GM12878 (cell line): ENCODE measurements at regions not wholly inside any gene's neighbourhood (a gene's known extent, or its start where the extent isn't known, plus 50 kb on each side); places are given as distances from the start of the nearest gene placed in this dataset.

Experiments
- ATAC-seq: fragments of 200-7000 bp; cut with Tn5 transposase; 3 replicates; pipeline ENCODE4 v1.9.1; 2020; ENCODE audit warnings: mild to moderate bottlenecking, moderate library complexity
- BruUV-seq: library from RNA; stranded (reverse); fragments of 400-500 nt; replicated peaks from 2 replicates; lab custom pipeline; 2021; lab: Mats Ljungman, UMichigan
- CTCF ChIA-PET: fragments of 300-600 bp; sonication (Branson Sonifier 250); formaldehyde crosslinking; extraction: SDS; loops from one replicate; lab custom pipeline; 2021; ENCODE audit warnings: inconsistent platforms; lab: Yijun Ruan, JAX
- POLR2A ChIA-PET: fragments of 350-600 bp; formaldehyde crosslinking; extraction: SDS; loops from one replicate; lab custom pipeline; 2021; ENCODE audit warnings: inconsistent platforms; lab: Charles Lee
- RAD21 ChIA-PET: fragments of 300-600 bp; sonication (Branson Sonifier 250); formaldehyde crosslinking; loops from one replicate; lab custom pipeline; 2023; ENCODE audit warnings: antibody characterized with exemption; ENCODE audit not compliant: unreplicated experiment; lab: Charles Lee
- SMC1A ChIA-PET: fragments of 300-600 bp; sonication (Branson Sonifier 250); formaldehyde crosslinking; loops from one replicate; lab custom pipeline; 2023; ENCODE audit not compliant: unreplicated experiment, uncharacterized antibody; lab: Charles Lee
- DNase-seq: peaks from one replicate; pipeline ENCODE4 v3.0.0-alpha.2; 2011; ENCODE audit warnings: low read depth, low spot score
- FAIRE-seq: peaks from 3 replicates; lab custom pipeline; 2011; peaks lifted over from hg19 to GRCh38; lab: Jason Lieb, UNC
- H2AFZ ChIP-seq: 2 replicates; pipeline ENCODE4 v1.6.0; 2011; ENCODE audit warnings: low read depth, low read length, control low read depth; ENCODE audit not compliant: control insufficient read depth
- H3K27ac ChIP-seq: 2 replicates; pipeline ENCODE4 v1.5.1; 2011; ENCODE audit warnings: control low read depth; ENCODE audit not compliant: control insufficient read depth, insufficient read depth
- H3K27me3 ChIP-seq, 2 experiments: replicated peaks in 1 of 2; 2 replicates each; pipeline versions ENCODE4 v1.6.0 to v1.6.1; 2011; ENCODE audit warnings: low read length in 1 of 2; ENCODE audit not compliant: control insufficient read depth in 2 of 2, insufficient read depth in 2 of 2
- H3K36me3 ChIP-seq, 2 experiments: 2 replicates each; pipeline ENCODE4 v1.5.1; 2011; ENCODE audit warnings: low read length in 1 of 2; ENCODE audit not compliant: control insufficient read depth in 2 of 2, insufficient read depth in 2 of 2
- H3K4me1 ChIP-seq: 2 replicates; pipeline ENCODE4 v1.6.1; 2011; ENCODE audit warnings: mild to moderate bottlenecking, low read length, moderate library complexity, mixed read lengths; ENCODE audit not compliant: control insufficient read depth, insufficient read depth
- H3K4me2 ChIP-seq: 2 replicates; pipeline ENCODE4 v1.6.0; 2011; ENCODE audit warnings: control low read depth; ENCODE audit not compliant: control insufficient read depth, insufficient read depth
- H3K4me3 ChIP-seq: fragments of 200-600 bp; sonication (generic); 2 replicates; pipeline ENCODE4 v1.5.1; 2016
- H3K79me2 ChIP-seq: 2 replicates; pipeline ENCODE4 v1.6.0; 2011; ENCODE audit warnings: low read length; ENCODE audit not compliant: control insufficient read depth, insufficient read depth
- H3K9ac ChIP-seq: 2 replicates; pipeline ENCODE4 v1.8.0; 2011; ENCODE audit warnings: low read length, control low read depth, mixed read lengths; ENCODE audit not compliant: control insufficient read depth, insufficient read depth
- H3K9me3 ChIP-seq: replicated peaks from 3 replicates; pipeline ENCODE4 v1.5.1; 2011; ENCODE audit warnings: mild to moderate bottlenecking, low read length; ENCODE audit not compliant: control insufficient read depth, insufficient read depth
- H4K20me1 ChIP-seq: 2 replicates; pipeline ENCODE4 v1.6.0; 2011; ENCODE audit not compliant: control insufficient read depth, insufficient read depth
- ASH2L ChIP-seq: fragments of 300-600, 200-600 bp; sonication (generic); IDR thresholded peaks from 2 replicates; pipeline ENCODE4 v1.6.1; 2017; ENCODE audit warnings: low read depth, mild to moderate bottlenecking, borderline replicate concordance
- CBX3 ChIP-seq: fragments of 200-600 bp; sonication (generic); IDR thresholded peaks from 2 replicates; pipeline ENCODE4 v1.6.1; 2016; ENCODE audit warnings: low read depth, borderline replicate concordance
- CHD1 ChIP-seq: IDR thresholded peaks from 2 replicates; pipeline ENCODE4 v1.6.1; 2012; ENCODE audit warnings: low read depth, low read length, improper control_type of control experiment
- E2F8 ChIP-seq: fragments of 450-650 bp; IDR thresholded peaks from 2 replicates; pipeline ENCODE4 v1.6.1; 2018; ENCODE audit warnings: mild to moderate bottlenecking, low read depth, moderate library complexity; ENCODE audit not compliant: partially characterized antibody
- MXI1 ChIP-seq: fragments of 150-350 bp; IDR thresholded peaks from 2 replicates; pipeline ENCODE4 v1.6.1; 2011; ENCODE audit warnings: low read depth, mild to moderate bottlenecking, inconsistent platforms, low read length, improper control_type of control experiment
- PAX8 ChIP-seq: fragments of 450-650 bp; IDR thresholded peaks from 2 replicates; pipeline ENCODE4 v1.6.1; 2017; ENCODE audit warnings: mild to moderate bottlenecking, moderate library complexity
- SUPT20H ChIP-seq: IDR thresholded peaks from 2 replicates; pipeline ENCODE4 v1.6.1; 2011; ENCODE audit warnings: low read depth, mild to moderate bottlenecking, low read length, moderate library complexity, borderline replicate concordance; ENCODE audit not compliant: control insufficient read depth
- ZBTB33 ChIP-seq: fragments of 450-650 bp; IDR thresholded peaks from 2 replicates; pipeline ENCODE4 v1.6.1; 2017; ENCODE audit warnings: mild to moderate bottlenecking
- WGBS: methylation state at CpG from one replicate; pipeline ENCODE4 v1.1.6; 2016; ENCODE audit warnings: low lambda C conversion rate; ENCODE audit not compliant: insufficient replicate concordance, insufficient coverage; ENCODE audit errors: missing lambda C conversion rate; 5-methylcytosine and 5-hydroxymethylcytosine counted together
- in situ Hi-C: fragments of 300-500 bp; cut with MboI; formaldehyde crosslinking; loops from 9 replicates; pipeline ENCODE4 v1.14.3; 2018; ENCODE audit warnings: mixed read lengths
- intact Hi-C: fragments of 100-400 bp; cut with micrococcal nuclease; formaldehyde crosslinking; loops from one replicate; pipeline ENCODE4 v1.14.2; 2022; ENCODE audit not compliant: unreplicated experiment
- TF ChIP-seq, protein P1 (sequence below): fragments of 450-650 bp; IDR thresholded peaks from 2 replicates; pipeline ENCODE4 v1.6.1; 2017; ENCODE audit warnings: antibody characterized with exemption, mild to moderate bottlenecking, moderate library complexity

GRCh38 chr4:30117433-30117832, 602.7 kb upstream of the PCDH7 start:
- intact Hi-C loops (no loop called here), in situ Hi-C loops (no loop called here)
- RAD21 ChIA-PET: no interaction called here
- Histone ChIP-seq H3K4me1 (no peaks in the 10 kb centered on the region), H3K9me3 (no peaks in the 10 kb centered on the region), H2AFZ (no peak overlapping the region), H3K4me3 (no peak overlapping the region), H3K4me2 (no peak overlapping the region), H3K27ac (no peak overlapping the region), H3K9ac (no peak overlapping the region), H4K20me1 (no peaks in the 10 kb centered on the region), H3K36me3 (no peaks in the 10 kb centered on the region), H3K79me2 (no peaks in the 10 kb centered on the region), H3K27me3 (no peaks in the 10 kb centered on the region)
- TF ChIP-seq CHD1: no peak
- SMC1A ChIA-PET: no interaction called here
- DNase-seq (no peak), FAIRE-seq (no peak), ATAC-seq (no peak)
- CTCF ChIA-PET: no interaction called here
- 8% methylated on average over 3 of the region's 3 CpGs for WGBS
- POLR2A ChIA-PET: no interaction called here
- BruUV-seq: no TSS peak

DNA sequence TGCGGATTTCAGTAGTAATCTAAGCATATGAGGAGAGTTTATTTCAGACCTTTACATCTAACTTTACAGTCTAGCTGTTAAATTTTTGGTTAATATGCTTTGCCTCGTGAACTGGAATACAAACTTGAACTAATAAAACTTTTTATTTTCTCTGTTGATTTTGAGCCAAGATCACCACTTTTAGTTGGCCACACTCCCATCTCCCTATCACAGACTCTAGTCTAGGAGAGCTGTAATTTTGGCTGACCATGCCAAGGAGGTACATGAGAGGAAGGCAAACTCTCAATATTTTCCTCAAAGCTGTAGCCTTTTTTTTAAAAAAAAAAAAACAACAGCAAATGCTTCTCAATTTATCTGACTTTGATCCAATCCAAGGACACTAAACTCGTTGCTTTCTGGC, 597.5 kb upstream of the PCDH7 start:
- DNase-seq (no peak), ATAC-seq (no peak), FAIRE-seq (no peak)
- Histone ChIP-seq H3K27me3 (no peaks in the 10 kb centered on the region), H3K9ac (no peak overlapping the region), H2AFZ (no peak overlapping the region), H3K4me2 (no peak overlapping the region), H3K36me3 (no peaks in the 10 kb centered on the region), H3K79me2 (no peaks in the 10 kb centered on the region), H3K4me1 (no peaks in the 10 kb centered on the region), H4K20me1 (no peaks in the 10 kb centered on the region), H3K4me3 (no peak overlapping the region), H3K27ac (no peak overlapping the region), H3K9me3 (no peaks in the 10 kb centered on the region)
- ChIA-PET CTCF (no interaction called here), POLR2A (no interaction called here), RAD21 (no interaction called here), SMC1A (no interaction called here)
- intact Hi-C loops (no loop called here), in situ Hi-C loops (no loop called here)
- WGBS: 0% methylated on average over 3 of the region's 3 CpGs
- no TSS peak for BruUV-seq
- no peak for TF ChIP-seq PAX8
- TF ChIP-seq ASH2L: no peak
- TF ChIP-seq ZBTB33: no peak
- TF ChIP-seq MXI1: no peak
- no peak for TF ChIP-seq CBX3
- TF ChIP-seq, protein P1, sequence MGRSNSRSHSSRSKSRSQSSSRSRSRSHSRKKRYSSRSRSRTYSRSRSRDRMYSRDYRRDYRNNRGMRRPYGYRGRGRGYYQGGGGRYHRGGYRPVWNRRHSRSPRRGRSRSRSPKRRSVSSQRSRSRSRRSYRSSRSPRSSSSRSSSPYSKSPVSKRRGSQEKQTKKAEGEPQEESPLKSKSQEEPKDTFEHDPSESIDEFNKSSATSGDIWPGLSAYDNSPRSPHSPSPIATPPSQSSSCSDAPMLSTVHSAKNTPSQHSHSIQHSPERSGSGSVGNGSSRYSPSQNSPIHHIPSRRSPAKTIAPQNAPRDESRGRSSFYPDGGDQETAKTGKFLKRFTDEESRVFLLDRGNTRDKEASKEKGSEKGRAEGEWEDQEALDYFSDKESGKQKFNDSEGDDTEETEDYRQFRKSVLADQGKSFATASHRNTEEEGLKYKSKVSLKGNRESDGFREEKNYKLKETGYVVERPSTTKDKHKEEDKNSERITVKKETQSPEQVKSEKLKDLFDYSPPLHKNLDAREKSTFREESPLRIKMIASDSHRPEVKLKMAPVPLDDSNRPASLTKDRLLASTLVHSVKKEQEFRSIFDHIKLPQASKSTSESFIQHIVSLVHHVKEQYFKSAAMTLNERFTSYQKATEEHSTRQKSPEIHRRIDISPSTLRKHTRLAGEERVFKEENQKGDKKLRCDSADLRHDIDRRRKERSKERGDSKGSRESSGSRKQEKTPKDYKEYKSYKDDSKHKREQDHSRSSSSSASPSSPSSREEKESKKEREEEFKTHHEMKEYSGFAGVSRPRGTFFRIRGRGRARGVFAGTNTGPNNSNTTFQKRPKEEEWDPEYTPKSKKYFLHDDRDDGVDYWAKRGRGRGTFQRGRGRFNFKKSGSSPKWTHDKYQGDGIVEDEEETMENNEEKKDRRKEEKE: no peak
- TF ChIP-seq E2F8: no peak
- no peak for TF ChIP-seq SUPT20H
